SH-SY5Y (cell line): ENCODE measurements at regions not wholly inside any gene's neighbourhood (a gene's known extent, or its start where the extent isn't known, plus 50 kb on each side); places are given as distances from the start of the nearest gene placed in this dataset.

Experiments
- GATA2 ChIP-seq: IDR thresholded peaks from 2 replicates; pipeline ENCODE4 v1.6.1; 2011; ENCODE audit warnings: mild to moderate bottlenecking, low read depth, low read length
- GATA3 ChIP-seq: IDR thresholded peaks from 2 replicates; pipeline ENCODE4 v1.6.1; 2011; ENCODE audit warnings: low read depth, mild to moderate bottlenecking, low read length, moderate library complexity

DNA sequence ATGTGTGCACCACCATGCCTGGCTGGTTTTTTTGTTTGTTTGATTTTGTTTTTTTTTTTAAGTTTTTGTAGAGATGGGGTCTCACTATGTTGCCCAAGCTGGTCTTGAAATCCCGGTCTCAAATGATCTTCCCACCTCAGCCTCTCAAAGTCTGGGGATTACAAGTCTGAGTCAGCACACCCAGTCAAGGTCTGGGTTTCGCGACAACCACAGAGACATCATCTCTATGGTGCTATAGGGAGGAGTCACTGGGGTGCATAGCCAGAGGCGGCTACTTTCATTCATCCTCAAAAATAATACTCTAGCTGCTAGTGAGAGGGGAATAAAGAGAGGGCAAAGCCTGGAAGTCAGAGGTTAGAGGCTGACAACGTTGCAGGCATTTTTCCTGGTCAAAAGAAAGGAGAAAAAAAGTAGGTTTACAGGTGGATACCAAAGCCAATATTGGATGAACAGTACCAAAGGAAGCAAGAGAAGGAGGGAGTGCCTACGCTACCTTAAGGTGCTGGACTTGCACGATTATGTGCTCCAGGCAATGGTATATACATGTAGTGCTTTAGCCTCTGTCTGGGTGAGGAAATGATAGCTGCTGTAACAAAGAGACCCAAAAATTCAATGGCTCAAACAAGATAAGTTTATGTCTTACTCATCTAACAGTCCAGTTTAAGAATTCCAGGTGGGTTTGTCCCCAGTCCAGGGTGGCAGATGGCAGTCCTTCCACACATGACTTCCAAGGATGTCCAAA is 178.3 kb downstream of the SKIDA1 start:
- no peak for TF ChIP-seq GATA3
- no peak for TF ChIP-seq GATA2

GRCh38 chr10:21343087-21343486 is 182.4 kb downstream of the SKIDA1 start:
- TF ChIP-seq GATA2 (no peak), GATA3 (no peak)

DNA sequence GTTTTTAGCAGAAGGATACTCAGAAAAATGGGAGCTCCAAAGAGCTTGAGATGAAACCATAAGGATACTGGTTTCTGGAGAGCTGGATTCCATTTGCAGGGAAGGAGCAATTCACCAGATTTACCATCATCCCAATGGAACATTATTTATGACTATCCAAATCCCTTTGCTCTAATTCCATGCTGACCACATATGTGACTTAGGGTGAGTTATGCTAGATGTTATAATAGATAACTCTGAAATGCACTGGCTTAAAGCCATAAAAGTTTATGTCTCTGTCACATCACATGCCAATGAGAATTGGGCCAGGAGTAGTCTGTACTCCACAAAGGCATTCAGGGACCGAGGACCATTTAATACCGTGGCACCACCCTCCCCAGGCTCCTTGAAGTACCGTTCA is 185.2 kb downstream of the SKIDA1 start:
- no peak for TF ChIP-seq GATA3
- no peak for TF ChIP-seq GATA2

- TF ChIP-seq GATA3 (no peak), GATA2 (no peak)
These were observed 188.2 kb downstream of the SKIDA1 start for GRCh38 chr10:21337171-21337792.

DNA sequence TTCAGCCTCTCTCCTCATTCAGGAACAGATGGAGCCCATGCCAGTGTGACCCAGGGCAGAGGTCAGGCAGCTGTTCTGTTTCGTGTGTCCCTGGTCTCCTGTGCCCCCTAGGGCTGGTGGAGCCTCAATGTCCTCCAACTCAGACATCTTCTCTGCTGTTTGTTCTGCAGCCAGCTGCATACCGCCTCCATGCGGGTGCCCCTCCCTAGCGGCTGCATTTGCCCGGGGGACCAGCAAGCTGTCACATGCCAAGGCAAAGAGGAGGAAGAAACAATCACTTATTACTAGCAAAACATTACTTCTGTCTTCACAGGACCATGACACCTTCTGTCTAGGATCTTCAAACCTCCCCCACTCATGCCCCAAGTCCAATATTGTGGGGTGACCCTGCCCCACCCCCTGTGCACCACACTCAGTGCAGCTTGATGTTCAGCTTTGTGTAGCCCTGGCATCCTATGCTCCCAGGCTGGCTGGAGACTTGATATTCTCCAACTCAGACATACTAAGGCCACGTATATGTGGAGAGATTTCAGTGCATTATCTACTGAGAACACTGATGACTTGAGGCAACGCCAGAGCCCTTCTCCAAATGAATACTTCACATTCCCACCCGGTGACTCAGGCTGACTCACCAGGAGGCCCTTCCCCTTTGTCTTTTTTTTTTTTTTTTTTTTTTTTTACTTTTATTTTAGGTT is 188.9 kb downstream of the SKIDA1 start:
- TF ChIP-seq GATA3 (no peak), GATA2 (no peak)

GRCh38 chr10:21334891-21335696 is 190.4 kb downstream of the SKIDA1 start:
- TF ChIP-seq GATA3 (no peak), GATA2 (no peak)

- TF ChIP-seq GATA3 (no peak), GATA2 (no peak)
These were observed 194.9 kb downstream of the SKIDA1 start for GRCh38 chr10:21330628-21331020.

- no peak for TF ChIP-seq GATA3
These were observed 195.4 kb downstream of the SKIDA1 start for GRCh38 chr10:21329995-21330627.

GRCh38 chr10:21327289-21327993 is 198.0 kb downstream of the SKIDA1 start:
- TF ChIP-seq GATA2 (no peak), GATA3 (no peak)

DNA sequence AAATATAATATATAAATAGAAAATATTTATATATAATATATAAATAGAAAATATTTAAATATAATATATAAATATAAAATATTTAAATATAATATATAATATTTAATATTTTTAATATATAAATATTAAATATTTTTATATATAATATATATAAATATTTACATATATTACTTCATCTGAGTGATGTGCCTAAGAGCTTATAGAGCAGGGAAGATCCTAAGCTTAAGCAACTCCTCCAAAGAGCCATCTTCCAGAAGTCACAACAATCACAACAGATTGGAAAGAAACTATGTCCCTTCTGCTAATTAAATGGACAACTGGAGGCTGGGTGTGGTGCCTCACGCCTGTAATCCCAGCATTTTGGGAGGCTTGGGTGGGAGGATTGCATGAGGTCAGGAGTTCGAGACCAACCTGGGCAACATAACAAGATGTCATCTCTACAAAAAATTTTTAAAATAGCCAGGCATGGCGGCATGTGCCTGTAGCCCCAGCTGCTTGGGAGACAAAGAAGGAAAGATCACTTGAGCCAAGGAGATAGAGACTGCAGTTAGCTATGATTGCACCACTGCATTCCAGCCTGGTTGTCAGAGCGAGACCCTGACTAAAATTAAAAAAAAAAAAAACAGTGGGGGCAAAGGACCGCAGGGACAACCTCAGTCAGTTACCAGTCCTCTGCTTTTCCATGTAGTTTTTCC is 198.7 kb downstream of the SKIDA1 start:
- TF ChIP-seq GATA2 (no peak), GATA3 (no peak)

DNA sequence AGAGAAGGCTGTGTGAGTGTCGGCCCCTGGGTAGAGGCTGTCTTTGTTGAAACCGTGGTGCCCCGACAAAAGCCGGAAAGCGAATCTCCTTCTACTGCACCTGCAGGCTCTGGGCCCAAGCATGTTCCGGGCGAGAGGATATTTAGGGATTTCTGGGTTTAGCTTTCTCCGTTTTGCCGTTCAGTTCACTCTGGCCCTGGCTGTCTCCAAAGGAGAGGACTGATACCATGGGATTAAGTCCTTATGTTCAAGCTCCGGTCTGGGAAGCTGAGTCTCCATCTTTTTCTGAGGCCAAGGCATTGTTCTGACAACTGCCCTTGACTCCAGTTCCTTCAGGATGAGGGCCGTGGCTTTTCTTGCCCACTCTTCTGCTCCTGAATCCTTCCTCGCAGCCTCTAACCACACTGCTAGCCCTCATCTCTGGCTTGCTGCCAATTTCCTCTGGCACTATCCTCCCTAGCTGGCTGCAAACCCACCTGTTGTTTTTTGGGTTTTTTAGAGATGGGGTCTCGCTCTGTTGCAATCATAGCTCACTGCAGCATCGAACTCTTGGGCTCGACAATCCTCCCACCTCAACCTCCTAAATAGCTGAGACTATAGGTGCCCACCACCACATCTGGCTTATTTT is 206.8 kb downstream of the SKIDA1 start:
- TF ChIP-seq GATA3 (no peak), GATA2 (no peak)

DNA sequence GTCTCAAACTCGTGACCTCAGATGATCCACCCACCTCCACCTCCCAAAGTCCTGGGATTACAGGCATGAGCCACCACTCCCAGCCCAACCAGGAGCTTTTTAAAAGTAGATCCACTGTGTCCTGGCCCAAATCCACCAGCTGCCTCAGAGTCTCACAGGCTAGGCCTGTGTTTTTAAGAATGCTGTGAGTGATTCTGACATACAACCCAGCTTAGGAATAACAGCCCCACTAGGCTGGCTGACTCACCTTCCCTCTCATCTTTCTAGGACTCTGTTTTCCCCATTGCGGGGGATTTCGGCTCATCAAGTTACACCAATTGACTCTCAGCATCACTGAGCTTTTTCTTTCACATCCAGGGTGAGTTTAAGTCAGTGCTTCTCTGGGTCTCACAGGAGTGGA is 207.6 kb downstream of the SKIDA1 start:
- TF ChIP-seq GATA2 (no peak), GATA3 (no peak)

- no peak for TF ChIP-seq GATA2
- TF ChIP-seq GATA3 = no peak
These were observed 209.7 kb downstream of the SKIDA1 start for GRCh38 chr10:21315645-21316220.
